ENCODE measurements at regions not wholly inside any gene's neighbourhood (a gene's known extent, or its start where the extent isn't known, plus 50 kb on each side); places are given as distances from the start of the nearest gene placed in this dataset.

DNA sequence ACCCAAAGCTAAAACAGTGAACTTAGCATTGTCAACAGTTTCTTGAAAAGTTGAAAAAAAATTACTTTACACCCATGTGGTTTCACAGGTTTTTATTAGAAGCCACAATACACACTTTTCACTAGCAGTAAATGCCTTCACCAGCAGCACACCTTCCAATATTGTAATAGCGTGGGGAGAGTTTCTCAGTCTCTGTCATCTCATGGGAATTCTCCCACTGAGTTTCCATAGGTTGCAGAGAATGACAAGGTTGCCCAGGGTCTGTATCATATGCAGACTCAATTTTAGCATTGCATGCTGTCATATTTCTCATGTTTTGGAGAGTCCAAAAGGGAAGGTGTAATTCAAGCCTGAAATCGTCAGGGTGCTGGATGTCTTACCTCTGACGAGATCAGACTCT, 486.1 kb upstream of the TENM3 start:
- TF ChIP-seq POLR2A (IDR thresholded peaks at IDR 0.05; ENCODE audit: low read depth, low read length) (no peak), TAF1 (IDR thresholded peaks at IDR 0.05; ENCODE audit: borderline replicate concordance, low read depth, low read length) (no peak), POLR2AphosphoS5 (IDR thresholded peaks at IDR 0.05; ENCODE audit: low read depth, low read length) (no peak)
